ENCODE measurements at regions not wholly inside any gene's neighbourhood (a gene's known extent, or its start where the extent isn't known, plus 50 kb on each side); places are given as distances from the start of the nearest gene placed in this dataset.
A peak's percentile ranks its signal among the peaks of the same experiment; 100 is the strongest.

- no peak for DNase-seq
These were observed 179.0 kb downstream of the SUCLA2 start for GRCh38 chr13:47822036-47822435.

GRCh38 chr13:47816831-47817230 lies 184.2 kb downstream of the SUCLA2 start:
- DNase-seq, result no peak

- DNase-seq, result no peak
These were observed 187.4 kb downstream of the SUCLA2 start for GRCh38 chr13:47813718-47814117.

- DNase-seq, result no peak
These were observed 191.7 kb downstream of the SUCLA2 start for GRCh38 chr13:47809411-47809810.

- DNase-seq, result no peak
These were observed 197.9 kb downstream of the SUCLA2 start for GRCh38 chr13:47803131-47803530.

- no peak for DNase-seq
These were observed 199.5 kb downstream of the SUCLA2 start for GRCh38 chr13:47801555-47801954.

GRCh38 chr13:47800593-47800992 lies 200.5 kb downstream of the SUCLA2 start:
- peak; percentile 6 for DNase-seq

GRCh38 chr13:47798906-47799305 lies 202.2 kb downstream of the SUCLA2 start:
- DNase-seq, result no peak

GRCh38 chr13:47798194-47798593 lies 202.9 kb downstream of the SUCLA2 start:
- no peak for DNase-seq

- DNase-seq, result no peak
These were observed 204.3 kb downstream of the SUCLA2 start for GRCh38 chr13:47796816-47797215.

- DNase-seq, result no peak
These were observed 206.1 kb downstream of the SUCLA2 start for GRCh38 chr13:47794963-47795362.

GRCh38 chr13:47790755-47791154 lies 210.3 kb downstream of the SUCLA2 start:
- no peak for DNase-seq

GRCh38 chr13:47788844-47789243 lies 212.2 kb downstream of the SUCLA2 start:
- DNase-seq, result no peak

- DNase-seq, result no peak
These were observed 226.4 kb downstream of the SUCLA2 start for GRCh38 chr13:47774671-47774994.

GRCh38 chr13:47764817-47765216 lies 236.3 kb downstream of the SUCLA2 start:
- DNase-seq, result no peak

GRCh38 chr13:47757466-47758080 lies 243.5 kb downstream of the SUCLA2 start:
- DNase-seq, result no peak

GRCh38 chr13:47747901-47748300 lies 253.2 kb downstream of the SUCLA2 start:
- DNase-seq, result no peak

- DNase-seq, result no peak
These were observed 274.7 kb downstream of the SUCLA2 start for GRCh38 chr13:47726394-47726793.

GRCh38 chr13:47723898-47724297 lies 277.2 kb downstream of the SUCLA2 start:
- no peak for DNase-seq

- DNase-seq, result no peak
These were observed 281.9 kb downstream of the SUCLA2 start for GRCh38 chr13:47719164-47719563.

- no peak for DNase-seq
These were observed 282.5 kb downstream of the SUCLA2 start for GRCh38 chr13:47718556-47718955.

GRCh38 chr13:47708386-47708785 lies 292.7 kb downstream of the SUCLA2 start:
- no peak for DNase-seq

GRCh38 chr13:47707414-47707813 lies 293.7 kb downstream of the SUCLA2 start:
- no peak for DNase-seq

GRCh38 chr13:47705185-47705584 lies 295.9 kb downstream of the SUCLA2 start:
- DNase-seq, result no peak

GRCh38 chr13:47696674-47697073 lies 304.4 kb downstream of the SUCLA2 start:
- DNase-seq, result no peak

GRCh38 chr13:47687577-47687976 lies 313.5 kb downstream of the SUCLA2 start:
- DNase-seq, result no peak
